Astrocyte (in vitro differentiated cells and primary cell): ENCODE measurements at regions not wholly inside any gene's neighbourhood (a gene's known extent, or its start where the extent isn't known, plus 50 kb on each side); places are given as distances from the start of the nearest gene placed in this dataset.

Experiments
- EZH2 ChIP-seq: IDR thresholded peaks from 2 replicates; pipeline ENCODE4 v1.6.1; 2012; ENCODE audit warnings: mild to moderate bottlenecking, low read length, inconsistent platforms; ENCODE audit not compliant: insufficient read depth
- TF ChIP-seq, protein P1 (sequence below): IDR thresholded peaks from 2 replicates; pipeline ENCODE4 v1.5.1; 2011; ENCODE audit warnings: low read depth, mild to moderate bottlenecking, inconsistent platforms, low read length, moderate library complexity; ENCODE audit not compliant: insufficient read depth

DNA sequence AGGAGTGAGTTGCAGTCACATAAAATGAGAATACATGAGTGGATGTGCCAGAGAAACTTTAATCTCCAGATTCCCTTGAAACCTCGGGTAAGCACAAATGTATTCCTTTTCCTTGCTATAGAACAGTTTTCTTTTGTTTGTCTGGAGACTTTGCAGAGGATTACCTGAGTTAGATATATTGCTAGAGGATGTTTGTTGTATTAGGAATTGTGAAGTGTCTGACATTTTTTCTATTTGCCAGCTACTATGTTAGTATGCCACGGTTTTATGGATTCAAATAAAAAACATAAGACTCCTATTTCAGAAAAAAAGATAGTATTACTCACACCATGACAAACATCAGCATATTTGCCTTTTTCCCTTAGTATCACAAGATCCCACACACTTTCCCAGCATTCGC lies 844.9 kb upstream of the SLITRK5 start:
- TF ChIP-seq, protein P1, sequence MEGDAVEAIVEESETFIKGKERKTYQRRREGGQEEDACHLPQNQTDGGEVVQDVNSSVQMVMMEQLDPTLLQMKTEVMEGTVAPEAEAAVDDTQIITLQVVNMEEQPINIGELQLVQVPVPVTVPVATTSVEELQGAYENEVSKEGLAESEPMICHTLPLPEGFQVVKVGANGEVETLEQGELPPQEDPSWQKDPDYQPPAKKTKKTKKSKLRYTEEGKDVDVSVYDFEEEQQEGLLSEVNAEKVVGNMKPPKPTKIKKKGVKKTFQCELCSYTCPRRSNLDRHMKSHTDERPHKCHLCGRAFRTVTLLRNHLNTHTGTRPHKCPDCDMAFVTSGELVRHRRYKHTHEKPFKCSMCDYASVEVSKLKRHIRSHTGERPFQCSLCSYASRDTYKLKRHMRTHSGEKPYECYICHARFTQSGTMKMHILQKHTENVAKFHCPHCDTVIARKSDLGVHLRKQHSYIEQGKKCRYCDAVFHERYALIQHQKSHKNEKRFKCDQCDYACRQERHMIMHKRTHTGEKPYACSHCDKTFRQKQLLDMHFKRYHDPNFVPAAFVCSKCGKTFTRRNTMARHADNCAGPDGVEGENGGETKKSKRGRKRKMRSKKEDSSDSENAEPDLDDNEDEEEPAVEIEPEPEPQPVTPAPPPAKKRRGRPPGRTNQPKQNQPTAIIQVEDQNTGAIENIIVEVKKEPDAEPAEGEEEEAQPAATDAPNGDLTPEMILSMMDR = no peak
- no peak for TF ChIP-seq EZH2
